ENCODE measurements at regions not wholly inside any gene's neighbourhood (a gene's known extent, or its start where the extent isn't known, plus 50 kb on each side); places are given as distances from the start of the nearest gene placed in this dataset.

DNA sequence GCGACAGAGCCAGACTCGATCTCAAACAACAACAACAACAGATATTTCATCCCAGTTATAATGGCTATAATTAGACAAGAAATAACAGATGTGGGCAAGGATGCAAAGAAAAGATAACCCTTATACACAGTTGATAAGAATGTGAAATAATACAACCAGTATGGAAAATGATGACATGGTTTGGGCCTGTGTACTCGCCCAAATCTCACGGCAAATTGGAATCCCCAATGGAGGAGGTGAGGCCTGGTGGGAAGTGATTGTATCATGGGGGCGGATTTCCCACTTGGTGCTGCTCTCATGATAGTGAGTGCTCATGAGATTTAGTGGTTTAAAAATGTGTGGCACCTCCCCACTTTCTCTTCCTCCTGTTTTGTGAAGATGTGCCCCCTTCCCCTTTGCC is 104.1 kb downstream of the C11orf87 start:
- TF ChIP-seq, protein P1, sequence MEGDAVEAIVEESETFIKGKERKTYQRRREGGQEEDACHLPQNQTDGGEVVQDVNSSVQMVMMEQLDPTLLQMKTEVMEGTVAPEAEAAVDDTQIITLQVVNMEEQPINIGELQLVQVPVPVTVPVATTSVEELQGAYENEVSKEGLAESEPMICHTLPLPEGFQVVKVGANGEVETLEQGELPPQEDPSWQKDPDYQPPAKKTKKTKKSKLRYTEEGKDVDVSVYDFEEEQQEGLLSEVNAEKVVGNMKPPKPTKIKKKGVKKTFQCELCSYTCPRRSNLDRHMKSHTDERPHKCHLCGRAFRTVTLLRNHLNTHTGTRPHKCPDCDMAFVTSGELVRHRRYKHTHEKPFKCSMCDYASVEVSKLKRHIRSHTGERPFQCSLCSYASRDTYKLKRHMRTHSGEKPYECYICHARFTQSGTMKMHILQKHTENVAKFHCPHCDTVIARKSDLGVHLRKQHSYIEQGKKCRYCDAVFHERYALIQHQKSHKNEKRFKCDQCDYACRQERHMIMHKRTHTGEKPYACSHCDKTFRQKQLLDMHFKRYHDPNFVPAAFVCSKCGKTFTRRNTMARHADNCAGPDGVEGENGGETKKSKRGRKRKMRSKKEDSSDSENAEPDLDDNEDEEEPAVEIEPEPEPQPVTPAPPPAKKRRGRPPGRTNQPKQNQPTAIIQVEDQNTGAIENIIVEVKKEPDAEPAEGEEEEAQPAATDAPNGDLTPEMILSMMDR (conservative IDR thresholded peaks at IDR 0.05), result no peak
- TF ChIP-seq ZFX (IDR thresholded peaks at IDR 0.05), result no peak

Measured in C4-2B (cell line).